ELR (cell line): ENCODE measurements at regions not wholly inside any gene's neighbourhood (a gene's known extent, or its start where the extent isn't known, plus 50 kb on each side); places are given as distances from the start of the nearest gene placed in this dataset.
"Not testable (repeated sequence)": the region's sequence is repeated elsewhere in the genome, so short reads cannot be mapped to it uniquely, and the experiment has no call there.

Experiments
- DNase-seq: peaks from one replicate; pipeline ENCODE4 v3.0.0-alpha.2; 2015; ENCODE audit warnings: low read depth

- no peak for DNase-seq
Observed at GRCh38 chr10:128577958-128578750, 451.9 kb upstream of the MKI67 start.

GRCh38 chr10:128578766-128579165 lies 452.5 kb upstream of the MKI67 start:
- DNase-seq, result no peak

- no peak for DNase-seq
Observed at GRCh38 chr10:128579280-128579865, 453.1 kb upstream of the MKI67 start.

- no peak for DNase-seq
Observed at GRCh38 chr10:128579901-128580300, 453.7 kb upstream of the MKI67 start.

GRCh38 chr10:128583125-128583524 lies 456.9 kb upstream of the MKI67 start:
- DNase-seq, result not testable (repeated sequence)

- DNase-seq, result not testable (repeated sequence)
Observed at GRCh38 chr10:128586599-128586998, 460.4 kb upstream of the MKI67 start.

GRCh38 chr10:128587689-128588088 lies 461.5 kb upstream of the MKI67 start:
- no peak for DNase-seq

GRCh38 chr10:128588402-128588801 lies 462.2 kb upstream of the MKI67 start:
- no peak for DNase-seq

GRCh38 chr10:128594688-128595087 lies 468.5 kb upstream of the MKI67 start:
- DNase-seq, result no peak

GRCh38 chr10:128596906-128597305 lies 470.7 kb upstream of the MKI67 start:
- no peak for DNase-seq

- no peak for DNase-seq
Observed at GRCh38 chr10:128599030-128599429, 472.8 kb upstream of the MKI67 start.

GRCh38 chr10:128599538-128599937 lies 473.3 kb upstream of the MKI67 start:
- DNase-seq, result no peak

- DNase-seq, result no peak
Observed at GRCh38 chr10:128602183-128602582, 476.0 kb upstream of the MKI67 start.

GRCh38 chr10:128604025-128604424 lies 477.8 kb upstream of the MKI67 start:
- DNase-seq, result no peak

GRCh38 chr10:128605180-128605579 lies 479.0 kb upstream of the MKI67 start:
- no peak for DNase-seq

GRCh38 chr10:128606055-128606454 lies 479.8 kb upstream of the MKI67 start:
- no peak for DNase-seq

- DNase-seq, result no peak
Observed at GRCh38 chr10:128608791-128609190, 482.6 kb upstream of the MKI67 start.

- no peak for DNase-seq
Observed at GRCh38 chr10:128609460-128609859, 483.2 kb upstream of the MKI67 start.

- no peak for DNase-seq
Observed at GRCh38 chr10:128610113-128610512, 483.9 kb upstream of the MKI67 start.

- no peak for DNase-seq
Observed at GRCh38 chr10:128612195-128612594, 486.0 kb upstream of the MKI67 start.

GRCh38 chr10:128612631-128613030 lies 486.4 kb upstream of the MKI67 start:
- no peak for DNase-seq

GRCh38 chr10:128614016-128614605 lies 487.9 kb upstream of the MKI67 start:
- no peak for DNase-seq

GRCh38 chr10:128614802-128615553 lies 488.8 kb upstream of the MKI67 start:
- no peak for DNase-seq
